ENCODE measurements at regions not wholly inside any gene's neighbourhood (a gene's known extent, or its start where the extent isn't known, plus 50 kb on each side); places are given as distances from the start of the nearest gene placed in this dataset.

- CTCF ChIA-PET: no interaction called here
- no peak overlapping the region for H3K4me3 ChIP-seq
- no peak overlapping the region for H3K27ac ChIP-seq
- H3K9me3 ChIP-seq: no peaks in the 10 kb centered on the region; the same call in 2 of the 3 replicates
- H3K4me2 ChIP-seq: no peak overlapping the region
- ATAC-seq (no peak), FAIRE-seq (no peak), DNase-seq (ENCODE audit: low read depth in 1 of 2, low spot score in 1 of 2) (no peak)
- WGBS (ENCODE audit: missing lambda C conversion rate): 34% methylated on average over 3 of the region's 3 CpGs
- TF ChIP-seq ESRRA (IDR thresholded peaks at IDR 0.05; ENCODE audit: borderline replicate concordance, low read length) (no peak), CBX8 (IDR thresholded peaks at IDR 0.05) (no peak), FOXS1 (CRISPR knock-in tag; IDR thresholded peaks at IDR 0.05) (no peak), BCL3 (IDR thresholded peaks at IDR 0.05) (no peak), RARB (CRISPR knock-in tag; IDR thresholded peaks at IDR 0.05) (no peak), RNF2 (IDR thresholded peaks at IDR 0.05; ENCODE audit: borderline replicate concordance, low read depth) (no peak), MAFK (IDR thresholded peaks at IDR 0.05; ENCODE audit: partially characterized antibody) (no peak), KDM1A (IDR thresholded peaks at IDR 0.05; ENCODE audit: low read depth) (no peak), FOSL2 (IDR thresholded peaks at IDR 0.05) (no peak), FOSL2 (CRISPR knock-in tag; IDR thresholded peaks at IDR 0.05) (no peak), MAZ (IDR thresholded peaks at IDR 0.05; ENCODE audit: borderline replicate concordance, low read depth, low read length) (no peak), TFCP2L1 (CRISPR knock-in tag; IDR thresholded peaks at IDR 0.05) (no peak), EP300 (IDR thresholded peaks at IDR 0.05) (no peak), REST (IDR thresholded peaks at IDR 0.05) (no peak), CHD4 (IDR thresholded peaks at IDR 0.05; ENCODE audit: borderline replicate concordance) (no peak)
- TF ChIP-seq, protein P1, sequence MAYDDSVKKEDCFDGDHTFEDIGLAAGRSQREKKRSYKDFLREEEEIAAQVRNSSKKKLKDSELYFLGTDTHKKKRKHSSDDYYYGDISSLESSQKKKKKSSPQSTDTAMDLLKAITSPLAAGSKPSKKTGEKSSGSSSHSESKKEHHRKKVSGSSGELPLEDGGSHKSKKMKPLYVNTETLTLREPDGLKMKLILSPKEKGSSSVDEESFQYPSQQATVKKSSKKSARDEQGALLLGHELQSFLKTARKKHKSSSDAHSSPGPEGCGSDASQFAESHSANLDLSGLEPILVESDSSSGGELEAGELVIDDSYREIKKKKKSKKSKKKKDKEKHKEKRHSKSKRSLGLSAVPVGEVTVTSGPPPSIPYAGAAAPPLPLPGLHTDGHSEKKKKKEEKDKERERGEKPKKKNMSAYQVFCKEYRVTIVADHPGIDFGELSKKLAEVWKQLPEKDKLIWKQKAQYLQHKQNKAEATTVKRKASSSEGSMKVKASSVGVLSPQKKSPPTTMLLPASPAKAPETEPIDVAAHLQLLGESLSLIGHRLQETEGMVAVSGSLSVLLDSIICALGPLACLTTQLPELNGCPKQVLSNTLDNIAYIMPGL (CRISPR knock-in tag; IDR thresholded peaks at IDR 0.05; ENCODE audit: borderline replicate concordance): no peak
- TF ChIP-seq, protein P2, sequence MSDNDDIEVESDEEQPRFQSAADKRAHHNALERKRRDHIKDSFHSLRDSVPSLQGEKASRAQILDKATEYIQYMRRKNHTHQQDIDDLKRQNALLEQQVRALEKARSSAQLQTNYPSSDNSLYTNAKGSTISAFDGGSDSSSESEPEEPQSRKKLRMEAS (IDR thresholded peaks at IDR 0.05): no peak
- TF ChIP-seq, protein P3, sequence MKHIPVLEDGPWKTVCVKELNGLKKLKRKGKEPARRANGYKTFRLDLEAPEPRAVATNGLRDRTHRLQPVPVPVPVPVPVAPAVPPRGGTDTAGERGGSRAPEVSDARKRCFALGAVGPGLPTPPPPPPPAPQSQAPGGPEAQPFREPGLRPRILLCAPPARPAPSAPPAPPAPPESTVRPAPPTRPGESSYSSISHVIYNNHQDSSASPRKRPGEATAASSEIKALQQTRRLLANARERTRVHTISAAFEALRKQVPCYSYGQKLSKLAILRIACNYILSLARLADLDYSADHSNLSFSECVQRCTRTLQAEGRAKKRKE (CRISPR knock-in tag; IDR thresholded peaks at IDR 0.05; ENCODE audit: low read depth): no peak
- H3K4me1 ChIP-seq: no peaks in the 10 kb centered on the region
- POLR2A ChIA-PET: no interaction called here
Observed at GRCh38 chr3:73789825-73790444, 165.2 kb upstream of the PDZRN3 start.

- POLR2A ChIA-PET: no interaction called here
- CTCF ChIA-PET: no interaction called here
- no peak for ATAC-seq
- Histone ChIP-seq H3K4me2 (no peak overlapping the region), H3K4me3 (no peak overlapping the region), H3K27ac (no peak overlapping the region), H3K9me3 (no peaks in the 10 kb centered on the region; the same call in 2 of the 3 replicates), H3K4me1 (no peaks in the 10 kb centered on the region)
- no peak for FAIRE-seq
- peak; percentile 11 for TF ChIP-seq MAFK (IDR thresholded peaks at IDR 0.05; ENCODE audit: partially characterized antibody)
- no peak for TF ChIP-seq REST (IDR thresholded peaks at IDR 0.05)
- DNase-seq (ENCODE audit: low read depth in 1 of 2, low spot score in 1 of 2): no peak
Observed at GRCh38 chr3:73787620-73788019, 162.9 kb upstream of the PDZRN3 start.
